ENCODE measurements at regions not wholly inside any gene's neighbourhood (a gene's known extent, or its start where the extent isn't known, plus 50 kb on each side); places are given as distances from the start of the nearest gene placed in this dataset.

GRCh38 chr2:15782769-15783294 is 157.5 kb upstream of the MYCN start:
- TF ChIP-seq CTCF (IDR thresholded peaks at IDR 0.05) (no peak), POLR2A (IDR thresholded peaks at IDR 0.05) (no peak)

Measured in uterus (tissue), 2 donors.